GM12892 (cell line): ENCODE measurements at regions not wholly inside any gene's neighbourhood (a gene's known extent, or its start where the extent isn't known, plus 50 kb on each side); places are given as distances from the start of the nearest gene placed in this dataset.

Source experiments
- POLR2A ChIP-seq: IDR thresholded peaks from 2 replicates; pipeline ENCODE4 v1.6.1; 2011; ENCODE audit warnings: low read depth, low read length, control low read depth
- POLR2AphosphoS5 ChIP-seq: IDR thresholded peaks from 2 replicates; pipeline ENCODE4 v1.6.1; 2011; ENCODE audit warnings: low read depth, low read length, control low read depth

GRCh38 chr20:17806107-17806506 is 106.3 kb downstream of the BANF2 start:
- no peak for TF ChIP-seq POLR2A
- TF ChIP-seq POLR2AphosphoS5 = no peak
